ENCODE measurements at regions not wholly inside any gene's neighbourhood (a gene's known extent, or its start where the extent isn't known, plus 50 kb on each side); places are given as distances from the start of the nearest gene placed in this dataset.

- Histone ChIP-seq H3K36me3 (ENCODE audit: control insufficient read depth, insufficient read depth, low read length) (no peaks in the 10 kb centered on the region), H3K27me3 (ENCODE audit: control insufficient read depth, insufficient read depth, low read length) (no peaks in the 10 kb centered on the region), H3K4me3 (ENCODE audit: low read depth, low read length) (no peak overlapping the region)
- POLR2A ChIA-PET: no interaction called here
- TF ChIP-seq, protein P1, sequence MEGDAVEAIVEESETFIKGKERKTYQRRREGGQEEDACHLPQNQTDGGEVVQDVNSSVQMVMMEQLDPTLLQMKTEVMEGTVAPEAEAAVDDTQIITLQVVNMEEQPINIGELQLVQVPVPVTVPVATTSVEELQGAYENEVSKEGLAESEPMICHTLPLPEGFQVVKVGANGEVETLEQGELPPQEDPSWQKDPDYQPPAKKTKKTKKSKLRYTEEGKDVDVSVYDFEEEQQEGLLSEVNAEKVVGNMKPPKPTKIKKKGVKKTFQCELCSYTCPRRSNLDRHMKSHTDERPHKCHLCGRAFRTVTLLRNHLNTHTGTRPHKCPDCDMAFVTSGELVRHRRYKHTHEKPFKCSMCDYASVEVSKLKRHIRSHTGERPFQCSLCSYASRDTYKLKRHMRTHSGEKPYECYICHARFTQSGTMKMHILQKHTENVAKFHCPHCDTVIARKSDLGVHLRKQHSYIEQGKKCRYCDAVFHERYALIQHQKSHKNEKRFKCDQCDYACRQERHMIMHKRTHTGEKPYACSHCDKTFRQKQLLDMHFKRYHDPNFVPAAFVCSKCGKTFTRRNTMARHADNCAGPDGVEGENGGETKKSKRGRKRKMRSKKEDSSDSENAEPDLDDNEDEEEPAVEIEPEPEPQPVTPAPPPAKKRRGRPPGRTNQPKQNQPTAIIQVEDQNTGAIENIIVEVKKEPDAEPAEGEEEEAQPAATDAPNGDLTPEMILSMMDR (IDR thresholded peaks at IDR 0.05; ENCODE audit: insufficient read depth, low read depth, low read length): no peak
- DNase-seq (ENCODE audit: low read depth): no peak
- CTCF ChIA-PET: no interaction called here
Observed at GRCh38 chr2:2530334-2530733, 199.3 kb upstream of the MYT1L start.

DNA sequence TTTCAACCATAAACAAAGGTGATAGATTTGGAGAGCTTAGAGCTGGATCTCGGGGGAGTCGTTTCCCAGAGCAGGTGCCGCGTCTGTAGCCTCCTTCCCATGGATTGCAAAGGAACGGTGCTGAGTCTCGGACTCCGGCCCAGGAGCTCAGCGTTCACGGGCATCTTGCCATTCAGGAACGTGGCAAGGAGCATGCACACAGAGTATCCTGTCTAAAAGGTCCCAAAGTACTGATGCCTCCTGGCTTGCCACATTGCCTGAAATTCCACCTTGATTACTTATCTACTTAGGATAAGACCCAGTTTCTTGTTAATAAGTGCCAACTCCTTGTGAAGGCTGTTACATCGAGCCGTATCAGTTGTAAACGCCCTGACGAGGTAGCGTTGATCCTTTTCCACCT is 197.8 kb upstream of the MYT1L start:
- POLR2A ChIA-PET: no interaction called here
- Histone ChIP-seq H3K27me3 (ENCODE audit: control insufficient read depth, insufficient read depth, low read length) (no peaks in the 10 kb centered on the region), H3K4me3 (ENCODE audit: low read depth, low read length) (no peak overlapping the region), H3K36me3 (ENCODE audit: control insufficient read depth, insufficient read depth, low read length) (no peaks in the 10 kb centered on the region)
- no peak for DNase-seq (ENCODE audit: low read depth)
- CTCF ChIA-PET: no interaction called here
- TF ChIP-seq, protein P1 (IDR thresholded peaks at IDR 0.05; ENCODE audit: insufficient read depth, low read depth, low read length): no peak

GRCh38 chr2:2527148-2527547 is 196.1 kb upstream of the MYT1L start:
- Histone ChIP-seq H3K4me3 (ENCODE audit: low read depth, low read length) (no peak overlapping the region), H3K27me3 (ENCODE audit: control insufficient read depth, insufficient read depth, low read length) (no peaks in the 10 kb centered on the region), H3K36me3 (ENCODE audit: control insufficient read depth, insufficient read depth, low read length) (no peaks in the 10 kb centered on the region)
- CTCF ChIA-PET: interaction anchor here (0.6 kb wide), 1 partner anchor 1123 kb away, joined by 3 read pairs; no protein-coding TSS in a partner anchor
- TF ChIP-seq, protein P1 (IDR thresholded peaks at IDR 0.05; ENCODE audit: insufficient read depth, low read depth, low read length): no peak
- DNase-seq (ENCODE audit: low read depth): no peak
- POLR2A ChIA-PET: no interaction called here

GRCh38 chr2:2524348-2524941 is 193.4 kb upstream of the MYT1L start:
- no peak for DNase-seq (ENCODE audit: low read depth)
- TF ChIP-seq, protein P1 (IDR thresholded peaks at IDR 0.05; ENCODE audit: insufficient read depth, low read depth, low read length): no peak
- H3K36me3 ChIP-seq (ENCODE audit: control insufficient read depth, insufficient read depth, low read length): no peaks in the 10 kb centered on the region
- CTCF ChIA-PET: no interaction called here
- H3K4me3 ChIP-seq (ENCODE audit: low read depth, low read length): no peak overlapping the region
- no peaks in the 10 kb centered on the region for H3K27me3 ChIP-seq (ENCODE audit: control insufficient read depth, insufficient read depth, low read length)
- POLR2A ChIA-PET: no interaction called here

DNA sequence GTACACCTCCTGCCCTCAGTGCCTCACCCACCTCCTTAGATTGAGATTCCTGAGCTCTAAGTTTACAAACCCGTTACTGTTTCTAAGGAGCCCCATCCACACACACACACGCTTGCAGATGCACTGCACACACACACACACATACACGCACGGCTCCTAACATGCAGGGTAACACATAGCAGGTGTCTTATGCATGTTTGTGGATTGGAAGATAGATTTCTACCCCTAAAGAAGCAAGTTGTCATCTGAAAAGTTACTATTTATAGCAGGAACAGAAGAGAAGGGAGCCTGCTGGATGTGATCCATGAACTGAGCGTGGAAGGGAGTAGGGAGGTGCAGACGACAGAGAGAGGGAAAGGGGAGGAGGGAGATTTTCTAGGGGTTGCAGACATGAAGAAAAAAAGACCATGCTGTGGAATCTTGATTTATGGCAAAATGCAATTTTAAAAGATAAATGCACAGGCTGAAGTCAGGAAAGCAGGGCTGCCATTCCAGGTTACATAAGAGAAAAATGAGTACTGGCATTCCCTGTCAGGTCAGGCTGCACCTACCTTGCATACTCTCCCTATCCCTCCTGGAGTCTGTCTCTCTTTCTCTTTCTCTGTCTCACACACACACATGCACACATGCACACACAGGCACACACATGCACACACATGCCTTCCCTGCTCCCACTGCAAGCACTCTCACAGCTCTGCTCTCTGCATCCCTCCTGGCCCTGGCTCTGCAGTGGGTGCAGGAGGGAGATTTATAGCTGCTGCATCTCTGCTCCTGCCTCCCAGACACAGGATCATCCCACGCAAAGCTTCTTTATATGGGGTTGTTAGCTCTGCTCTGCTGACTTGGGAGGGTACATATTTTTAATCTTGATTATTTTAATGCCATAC is 192.6 kb upstream of the MYT1L start:
- CTCF ChIA-PET: no interaction called here
- TF ChIP-seq, protein P1 (IDR thresholded peaks at IDR 0.05; ENCODE audit: insufficient read depth, low read depth, low read length): no peak

More for the DNA sequence above, 192.6 kb upstream of the MYT1L start:
- POLR2A ChIA-PET: no interaction called here
- Histone ChIP-seq H3K36me3 (ENCODE audit: control insufficient read depth, insufficient read depth, low read length) (no peaks in the 10 kb centered on the region), H3K4me3 (ENCODE audit: low read depth, low read length) (no peak overlapping the region), H3K27me3 (ENCODE audit: control insufficient read depth, insufficient read depth, low read length) (no peaks in the 10 kb centered on the region)
- no peak for DNase-seq (ENCODE audit: low read depth)
